ENCODE measurements at regions not wholly inside any gene's neighbourhood (a gene's known extent, or its start where the extent isn't known, plus 50 kb on each side); places are given as distances from the start of the nearest gene placed in this dataset.

DNA sequence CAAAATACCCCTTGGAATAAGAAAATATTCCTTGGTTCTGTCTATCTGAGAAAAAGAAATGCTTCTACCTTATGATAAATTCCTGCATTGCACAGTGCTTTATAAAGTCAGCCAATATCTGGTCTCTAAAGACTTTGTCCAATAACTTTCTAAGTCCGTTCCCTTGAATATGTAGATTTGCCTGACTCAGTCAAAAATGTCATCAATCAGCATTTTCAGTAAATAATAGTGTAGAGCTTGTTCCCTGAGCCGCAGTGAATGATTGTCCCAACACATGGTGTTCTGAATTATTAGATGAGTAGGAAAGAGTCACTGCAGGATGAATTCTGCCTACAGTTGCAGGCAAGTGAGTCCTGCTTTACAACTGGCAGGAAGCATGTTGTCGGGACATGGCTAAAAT is 316.8 kb upstream of the RBMS1 start:
- H3K27me3 ChIP-seq (ENCODE audit: control insufficient read depth in 2 of 2, insufficient read depth in 2 of 2, low read length in 2 of 2), result no peaks in the 10 kb centered on the region
- Mint-ChIP-seq H3K4me1 (no peaks in the 10 kb centered on the region), H3K36me3 (no peaks in the 10 kb centered on the region), H3K27ac (no peak overlapping the region), H3K4me3 (no peak overlapping the region), H3K9me3 (peaks cover 0 to 6% (median 0%) of the 10 kb centered on the region in 11 donors), H3K27me3 (no peaks in the 10 kb centered on the region)
- no peak overlapping the region for H3K27ac ChIP-seq (ENCODE audit: low read depth, low read length)
- ATAC-seq, result no peak
- intact Hi-C loops (cut with micrococcal nuclease), result no loop called here
- no peaks in the 10 kb centered on the region for H3K9me3 ChIP-seq (ENCODE audit: control insufficient read depth in 2 of 3, low read length in 3 of 3)
- CTCF ChIA-PET, result no interaction called here
- H3K36me3 ChIP-seq (ENCODE audit: control insufficient read depth in 2 of 3, insufficient read depth in 3 of 3, low read length in 3 of 3), result no peaks in the 10 kb centered on the region
- DNase-seq, result no peak
- no peaks in the 10 kb centered on the region for H3K4me1 ChIP-seq (ENCODE audit: control insufficient read depth in 2 of 2, insufficient read depth in 2 of 2, low read length in 2 of 2)
- no peak overlapping the region for H3K4me3 ChIP-seq (ENCODE audit: low read length)
- POLR2A ChIA-PET, result no interaction called here

DNA sequence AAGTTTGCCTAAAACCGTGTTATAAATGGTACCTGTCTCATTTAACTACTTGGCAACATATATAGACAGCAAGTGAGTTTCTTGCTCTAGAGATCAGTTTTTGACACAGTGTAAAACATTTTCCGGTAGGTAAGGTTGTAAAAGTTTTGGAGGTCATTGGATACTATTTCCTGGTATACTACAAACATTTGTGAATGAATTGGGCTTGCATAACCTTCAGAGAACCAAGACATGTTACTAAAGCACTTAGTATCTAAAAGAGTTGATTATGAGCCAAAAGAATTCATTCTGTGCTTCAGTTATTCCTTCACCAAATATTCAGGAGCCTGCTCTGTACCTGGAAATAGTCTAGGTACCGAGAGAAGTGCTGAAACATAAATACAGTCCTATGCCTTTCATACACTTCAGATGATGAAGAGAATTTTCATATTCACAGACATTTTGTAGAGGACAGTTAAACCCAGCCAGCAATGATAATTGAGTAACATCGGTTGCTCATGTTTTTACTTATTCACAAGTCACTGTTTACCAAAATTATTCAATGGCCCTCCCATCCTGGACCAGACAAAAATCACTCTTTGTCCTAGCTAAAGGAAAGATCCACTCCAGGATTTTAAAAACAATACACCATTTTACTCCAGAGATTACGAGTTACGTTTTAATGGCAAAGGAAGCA is 319.4 kb upstream of the RBMS1 start:
- Mint-ChIP-seq H3K27me3 (no peaks in the 10 kb centered on the region), H3K27ac (no peak overlapping the region), H3K4me1 (no peaks in the 10 kb centered on the region), H3K4me3 (no peak overlapping the region), H3K9me3 (peaks cover 0 to 2% (median 0%) of the 10 kb centered on the region in 11 donors), H3K36me3 (no peaks in the 10 kb centered on the region)
- Histone ChIP-seq H3K4me3 (ENCODE audit: low read length) (no peak overlapping the region), H3K36me3 (ENCODE audit: control insufficient read depth in 2 of 3, insufficient read depth in 3 of 3, low read length in 3 of 3) (no peaks in the 10 kb centered on the region), H3K4me1 (ENCODE audit: control insufficient read depth in 2 of 2, insufficient read depth in 2 of 2, low read length in 2 of 2) (no peaks in the 10 kb centered on the region), H3K27ac (ENCODE audit: low read depth, low read length) (no peak overlapping the region), H3K9me3 (ENCODE audit: control insufficient read depth in 2 of 3, low read length in 3 of 3) (no peaks in the 10 kb centered on the region), H3K27me3 (ENCODE audit: control insufficient read depth in 2 of 2, insufficient read depth in 2 of 2, low read length in 2 of 2) (no peaks in the 10 kb centered on the region)
- intact Hi-C loops (cut with micrococcal nuclease), result no loop called here
- ChIA-PET CTCF (no interaction called here), POLR2A (no interaction called here)
- ATAC-seq (no peak), DNase-seq (no peak)

GRCh38 chr2:160813506-160813858 is 319.9 kb upstream of the RBMS1 start:
- Mint-ChIP-seq H3K27ac (no peak overlapping the region), H3K27me3 (no peaks in the 10 kb centered on the region), H3K9me3 (peaks cover 0 to 2% (median 0%) of the 10 kb centered on the region in 11 donors), H3K4me3 (no peak overlapping the region), H3K4me1 (no peaks in the 10 kb centered on the region), H3K36me3 (no peaks in the 10 kb centered on the region)
- no peak for DNase-seq
- H3K4me1 ChIP-seq (ENCODE audit: control insufficient read depth in 2 of 2, insufficient read depth in 2 of 2, low read length in 2 of 2), result no peaks in the 10 kb centered on the region
- no peaks in the 10 kb centered on the region for H3K36me3 ChIP-seq (ENCODE audit: control insufficient read depth in 2 of 3, insufficient read depth in 3 of 3, low read length in 3 of 3)
- no peaks in the 10 kb centered on the region for H3K27me3 ChIP-seq (ENCODE audit: control insufficient read depth in 2 of 2, insufficient read depth in 2 of 2, low read length in 2 of 2)
- no peaks in the 10 kb centered on the region for H3K9me3 ChIP-seq (ENCODE audit: control insufficient read depth in 2 of 3, low read length in 3 of 3)
- ATAC-seq, result no peak
- H3K4me3 ChIP-seq (ENCODE audit: low read length), result no peak overlapping the region
- intact Hi-C loops (cut with micrococcal nuclease), result no loop called here
- ChIA-PET CTCF (no interaction called here), POLR2A (no interaction called here)
- H3K27ac ChIP-seq (ENCODE audit: low read depth, low read length), result no peak overlapping the region

- Histone ChIP-seq H3K4me1 (ENCODE audit: control insufficient read depth in 2 of 2, insufficient read depth in 2 of 2, low read length in 2 of 2) (no peaks in the 10 kb centered on the region), H3K36me3 (ENCODE audit: control insufficient read depth in 2 of 3, insufficient read depth in 3 of 3, low read length in 3 of 3) (no peaks in the 10 kb centered on the region), H3K9me3 (ENCODE audit: control insufficient read depth in 2 of 3, low read length in 3 of 3) (peaks cover 0 to under 1% (median 0%) of the 10 kb centered on the region in 3 experiments), H3K4me3 (ENCODE audit: low read length) (no peak overlapping the region), H3K27me3 (ENCODE audit: control insufficient read depth in 2 of 2, insufficient read depth in 2 of 2, low read length in 2 of 2) (no peaks in the 10 kb centered on the region), H3K27ac (ENCODE audit: low read depth, low read length) (no peak overlapping the region)
- Mint-ChIP-seq H3K4me1 (no peaks in the 10 kb centered on the region), H3K9me3 (peaks cover 0 to 10% (median 0%) of the 10 kb centered on the region in 11 donors), H3K27me3 (peaks cover 0 to 3% (median 0%) of the 10 kb centered on the region in 5 donors), H3K4me3 (no peak overlapping the region), H3K36me3 (peaks cover 0 to 5% (median 0%) of the 10 kb centered on the region in 5 donors), H3K27ac (no peak overlapping the region)
- ATAC-seq, result no peak
- POLR2A ChIA-PET, result no interaction called here
- CTCF ChIA-PET, result no interaction called here
- intact Hi-C loops (cut with micrococcal nuclease), result no loop called here
- DNase-seq, result no peak
Measured at GRCh38 chr2:160816916-160817499, 323.4 kb upstream of the RBMS1 start.

DNA sequence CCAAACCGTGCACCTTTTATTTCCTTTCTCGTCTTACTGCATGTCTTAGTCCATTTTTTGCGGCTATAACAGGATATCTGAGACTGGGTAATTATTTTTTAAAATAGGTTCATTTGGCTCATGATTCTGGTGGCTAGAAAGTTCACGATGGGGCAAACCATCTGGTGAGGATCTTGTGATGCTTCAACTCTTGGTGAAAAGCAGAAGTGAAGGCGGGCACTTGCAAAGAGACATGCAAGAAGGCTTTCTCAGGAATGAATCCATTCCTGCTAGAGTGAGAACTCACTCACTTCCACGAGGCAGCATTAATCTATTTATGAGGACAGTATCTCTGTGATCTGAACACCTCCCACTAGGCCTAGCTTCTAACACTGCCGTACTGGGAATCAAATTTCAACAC is 327.1 kb upstream of the RBMS1 start:
- peaks cover 0 to 17% (median 0%) of the 10 kb centered on the region in 3 experiments for H3K9me3 ChIP-seq (ENCODE audit: control insufficient read depth in 2 of 3, low read length in 3 of 3)
- H3K4me1 ChIP-seq (ENCODE audit: control insufficient read depth in 2 of 2, insufficient read depth in 2 of 2, low read length in 2 of 2), result no peaks in the 10 kb centered on the region
- ATAC-seq (no peak), DNase-seq (no peak)
- no peak overlapping the region for H3K4me3 Mint-ChIP-seq
- no peak overlapping the region for H3K27ac Mint-ChIP-seq
- CTCF ChIA-PET, result no interaction called here
- POLR2A ChIA-PET, result no interaction called here
- H3K4me3 ChIP-seq (ENCODE audit: low read length), result no peak overlapping the region
- H3K36me3 Mint-ChIP-seq, result peaks cover 0 to 17% (median 8%) of the 10 kb centered on the region in 5 donors
- H3K9me3 Mint-ChIP-seq, result peaks cover 5 to 46% (median 27%) of the 10 kb centered on the region in 11 donors
- H3K27me3 Mint-ChIP-seq, result peaks cover 0 to 6% (median 3%) of the 10 kb centered on the region in 5 donors
- no peaks in the 10 kb centered on the region for H3K27me3 ChIP-seq (ENCODE audit: control insufficient read depth in 2 of 2, insufficient read depth in 2 of 2, low read length in 2 of 2)
- no peaks in the 10 kb centered on the region for H3K36me3 ChIP-seq (ENCODE audit: control insufficient read depth in 2 of 3, insufficient read depth in 3 of 3, low read length in 3 of 3)
- intact Hi-C loops (cut with micrococcal nuclease), result no loop called here
- H3K4me1 Mint-ChIP-seq, result no peaks in the 10 kb centered on the region
- H3K27ac ChIP-seq (ENCODE audit: low read depth, low read length), result no peak overlapping the region

DNA sequence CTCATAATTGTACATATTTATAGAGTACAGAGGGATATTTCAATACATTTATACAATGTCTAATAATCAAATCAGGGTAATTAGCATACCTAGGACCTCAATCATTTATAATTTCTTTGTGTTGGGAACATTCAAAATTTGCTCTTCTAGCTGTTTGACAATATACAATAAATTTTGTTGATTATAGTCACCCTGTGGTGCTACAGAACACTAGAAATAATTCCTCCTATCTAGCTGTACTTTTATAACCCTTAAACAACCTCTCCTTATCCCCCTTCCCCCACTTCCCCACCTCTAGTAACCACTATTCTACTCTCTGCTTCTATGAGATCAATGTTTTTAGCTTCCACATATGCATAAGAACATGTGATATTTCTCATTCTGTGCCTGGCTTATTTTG is 328.4 kb upstream of the RBMS1 start:
- H3K27ac Mint-ChIP-seq, result no peak overlapping the region
- no peak overlapping the region for H3K27ac ChIP-seq (ENCODE audit: low read depth, low read length)
- H3K27me3 ChIP-seq (ENCODE audit: control insufficient read depth in 2 of 2, insufficient read depth in 2 of 2, low read length in 2 of 2), result no peaks in the 10 kb centered on the region
- H3K4me3 ChIP-seq (ENCODE audit: low read length), result no peak overlapping the region
- H3K9me3 ChIP-seq (ENCODE audit: control insufficient read depth in 2 of 3, low read length in 3 of 3), result peaks cover 0 to 27% (median 0%) of the 10 kb centered on the region in 3 experiments
- peaks cover 8 to 56% (median 33%) of the 10 kb centered on the region in 11 donors for H3K9me3 Mint-ChIP-seq
- ATAC-seq (no peak), DNase-seq (no peak)
- no peaks in the 10 kb centered on the region for H3K4me1 Mint-ChIP-seq
- no peaks in the 10 kb centered on the region for H3K4me1 ChIP-seq (ENCODE audit: control insufficient read depth in 2 of 2, insufficient read depth in 2 of 2, low read length in 2 of 2)
- peaks cover 0 to 6% (median 3%) of the 10 kb centered on the region in 5 donors for H3K27me3 Mint-ChIP-seq
- POLR2A ChIA-PET, result no interaction called here
- peaks cover 0 to 21% (median 8%) of the 10 kb centered on the region in 5 donors for H3K36me3 Mint-ChIP-seq
- intact Hi-C loops (cut with micrococcal nuclease), result no loop called here
- H3K4me3 Mint-ChIP-seq, result no peak overlapping the region
- CTCF ChIA-PET, result no interaction called here
- H3K36me3 ChIP-seq (ENCODE audit: control insufficient read depth in 2 of 3, insufficient read depth in 3 of 3, low read length in 3 of 3), result no peaks in the 10 kb centered on the region

DNA sequence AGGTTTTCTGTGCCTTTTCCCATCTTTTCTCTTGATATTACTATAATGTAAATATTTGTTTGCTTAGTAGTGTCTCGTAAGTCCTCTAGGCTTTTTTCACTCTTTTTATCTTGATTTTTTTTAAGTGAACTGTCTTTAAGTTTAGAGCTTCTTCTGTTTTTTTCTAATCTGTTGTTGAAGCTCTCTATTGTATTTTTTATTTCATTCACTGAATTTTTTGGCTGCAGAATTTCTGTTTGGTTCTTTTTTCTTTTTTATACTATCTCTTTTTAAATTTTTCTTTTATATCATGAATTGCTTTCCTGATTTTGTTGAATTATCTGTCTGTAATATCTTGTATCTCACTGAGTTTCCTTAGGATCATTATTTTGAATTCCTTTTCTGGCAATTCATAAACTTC is 331.8 kb upstream of the RBMS1 start:
- Mint-ChIP-seq H3K4me3 (no peak overlapping the region), H3K4me1 (peaks cover 0 to 11% (median 0%) of the 10 kb centered on the region in 7 donors), H3K27me3 (peaks cover 0 to 6% (median under 1%) of the 10 kb centered on the region in 5 donors), H3K9me3 (peaks cover 8 to 73% (median 37%) of the 10 kb centered on the region in 11 donors), H3K27ac (no peak overlapping the region), H3K36me3 (peaks cover 0 to 25% (median 8%) of the 10 kb centered on the region in 5 donors)
- ATAC-seq (no peak), DNase-seq (no peak)
- CTCF ChIA-PET, result interaction anchor here (0.7 kb wide), 1 partner anchor 39 kb away, joined by 3 read pairs; no protein-coding TSS in a partner anchor
- Histone ChIP-seq H3K4me3 (ENCODE audit: low read length) (no peak overlapping the region), H3K4me1 (ENCODE audit: control insufficient read depth in 2 of 2, insufficient read depth in 2 of 2, low read length in 2 of 2) (no peaks in the 10 kb centered on the region), H3K9me3 (ENCODE audit: control insufficient read depth in 2 of 3, low read length in 3 of 3) (peaks cover 0 to 27% (median 0%) of the 10 kb centered on the region in 3 experiments), H3K36me3 (ENCODE audit: control insufficient read depth in 2 of 3, insufficient read depth in 3 of 3, low read length in 3 of 3) (no peaks in the 10 kb centered on the region), H3K27me3 (ENCODE audit: control insufficient read depth in 2 of 2, insufficient read depth in 2 of 2, low read length in 2 of 2) (peaks cover 0 to 2% of the 10 kb centered on the region in 2 donors), H3K27ac (ENCODE audit: low read depth, low read length) (no peak overlapping the region)
- intact Hi-C loops (cut with micrococcal nuclease), result no loop called here
- POLR2A ChIA-PET, result no interaction called here

Measured in naive thymus-derived CD4-positive, alpha-beta T cell (primary cell).